ENCODE measurements at regions not wholly inside any gene's neighbourhood (a gene's known extent, or its start where the extent isn't known, plus 50 kb on each side); places are given as distances from the start of the nearest gene placed in this dataset.
"Not testable (repeated sequence)": the region's sequence is repeated elsewhere in the genome, so short reads cannot be mapped to it uniquely, and the experiment has no call there.

- no peaks in the 10 kb centered on the region for H3K4me1 ChIP-seq (ENCODE audit: control insufficient read depth, insufficient read depth, low read length, poor library complexity, severe bottlenecking)
- 85 to 100% methylated on average over 4 to 5 of the region's 9 CpGs for WGBS, 2 experiments (ENCODE audit: insufficient coverage in 2 of 2)
- H3K36me3 ChIP-seq (ENCODE audit: control insufficient read depth, insufficient read depth, low read length): no peaks in the 10 kb centered on the region
- H3K4me3 ChIP-seq (ENCODE audit: extremely low read depth, insufficient read depth, low read length, poor library complexity, severe bottlenecking): no peak overlapping the region
- no peaks in the 10 kb centered on the region for H3K9me3 ChIP-seq (ENCODE audit: control insufficient read depth, low read length)
- no peak overlapping the region for H3K27ac ChIP-seq (ENCODE audit: low read depth, low read length, severe bottlenecking)
Observed at GRCh38 chr3:6746443-6746842, 114.5 kb upstream of the GRM7 start.

- no peaks in the 10 kb centered on the region for H3K9me3 ChIP-seq (ENCODE audit: control insufficient read depth, low read length)
- WGBS, 2 experiments (ENCODE audit: insufficient coverage in 2 of 2): 97 to 100% methylated on average over 3 to 4 of the region's 4 CpGs
- H3K27ac ChIP-seq (ENCODE audit: low read depth, low read length, severe bottlenecking): no peak overlapping the region
- H3K4me3 ChIP-seq (ENCODE audit: extremely low read depth, insufficient read depth, low read length, poor library complexity, severe bottlenecking): no peak overlapping the region
- no peaks in the 10 kb centered on the region for H3K36me3 ChIP-seq (ENCODE audit: control insufficient read depth, insufficient read depth, low read length)
- H3K4me1 ChIP-seq (ENCODE audit: control insufficient read depth, insufficient read depth, low read length, poor library complexity, severe bottlenecking): no peaks in the 10 kb centered on the region
Observed at GRCh38 chr3:6747017-6747416, 113.9 kb upstream of the GRM7 start.

GRCh38 chr3:6750782-6751181, 110.1 kb upstream of the GRM7 start:
- H3K4me1 ChIP-seq (ENCODE audit: control insufficient read depth, insufficient read depth, low read length, poor library complexity, severe bottlenecking): no peaks in the 10 kb centered on the region
- no peak overlapping the region for H3K4me3 ChIP-seq (ENCODE audit: extremely low read depth, insufficient read depth, low read length, poor library complexity, severe bottlenecking)

GRCh38 chr3:6753536-6753935, 107.4 kb upstream of the GRM7 start:
- 90% methylated on average over 2 of the region's 2 CpGs; no CpG with 5 or more reads in 1 of the 2 experiments for WGBS, 2 experiments (ENCODE audit: insufficient coverage in 2 of 2)
- Histone ChIP-seq H3K27ac (ENCODE audit: low read depth, low read length, severe bottlenecking) (no peak overlapping the region), H3K4me1 (ENCODE audit: control insufficient read depth, insufficient read depth, low read length, poor library complexity, severe bottlenecking) (no peaks in the 10 kb centered on the region), H3K36me3 (ENCODE audit: control insufficient read depth, insufficient read depth, low read length) (no peaks in the 10 kb centered on the region), H3K4me3 (ENCODE audit: extremely low read depth, insufficient read depth, low read length, poor library complexity, severe bottlenecking) (no peak overlapping the region), H3K9me3 (ENCODE audit: control insufficient read depth, low read length) (no peaks in the 10 kb centered on the region)

More at GRCh38 chr3:6750782-6751181, 110.1 kb upstream of the GRM7 start:
- no peaks in the 10 kb centered on the region for H3K36me3 ChIP-seq (ENCODE audit: control insufficient read depth, insufficient read depth, low read length)
- no peak overlapping the region for H3K27ac ChIP-seq (ENCODE audit: low read depth, low read length, severe bottlenecking)
- H3K9me3 ChIP-seq (ENCODE audit: control insufficient read depth, low read length): no peaks in the 10 kb centered on the region

GRCh38 chr3:6769532-6770396, 91.2 kb upstream of the GRM7 start:
- WGBS, 2 experiments (ENCODE audit: insufficient coverage in 2 of 2): 80 to 82% methylated on average over 10 to 20 of the region's 32 CpGs
- not testable (repeated sequence) for H3K27ac ChIP-seq (ENCODE audit: low read depth, low read length, severe bottlenecking); H3K9me3 ChIP-seq (ENCODE audit: control insufficient read depth, low read length); H3K4me3 ChIP-seq (ENCODE audit: extremely low read depth, insufficient read depth, low read length, poor library complexity, severe bottlenecking); H3K4me1 ChIP-seq (ENCODE audit: control insufficient read depth, insufficient read depth, low read length, poor library complexity, severe bottlenecking); H3K36me3 ChIP-seq (ENCODE audit: control insufficient read depth, insufficient read depth, low read length)

GRCh38 chr3:6770397-6770690, 90.6 kb upstream of the GRM7 start:
- no peaks in the 10 kb centered on the region for H3K36me3 ChIP-seq (ENCODE audit: control insufficient read depth, insufficient read depth, low read length)
- no peaks in the 10 kb centered on the region for H3K4me1 ChIP-seq (ENCODE audit: control insufficient read depth, insufficient read depth, low read length, poor library complexity, severe bottlenecking)
- no peak overlapping the region for H3K27ac ChIP-seq (ENCODE audit: low read depth, low read length, severe bottlenecking)
- no peaks in the 10 kb centered on the region for H3K9me3 ChIP-seq (ENCODE audit: control insufficient read depth, low read length)
- no peak overlapping the region for H3K4me3 ChIP-seq (ENCODE audit: extremely low read depth, insufficient read depth, low read length, poor library complexity, severe bottlenecking)

GRCh38 chr3:6771171-6771570, 89.7 kb upstream of the GRM7 start:
- Histone ChIP-seq H3K36me3 (ENCODE audit: control insufficient read depth, insufficient read depth, low read length) (no peaks in the 10 kb centered on the region), H3K27ac (ENCODE audit: low read depth, low read length, severe bottlenecking) (no peak overlapping the region), H3K4me3 (ENCODE audit: extremely low read depth, insufficient read depth, low read length, poor library complexity, severe bottlenecking) (no peak overlapping the region), H3K4me1 (ENCODE audit: control insufficient read depth, insufficient read depth, low read length, poor library complexity, severe bottlenecking) (no peaks in the 10 kb centered on the region), H3K9me3 (ENCODE audit: control insufficient read depth, low read length) (no peaks in the 10 kb centered on the region)
- 67 to 71% methylated on average over 1 of the region's 5 CpGs for WGBS, 2 experiments (ENCODE audit: insufficient coverage in 2 of 2)

GRCh38 chr3:6779140-6779539, 81.8 kb upstream of the GRM7 start:
- no peaks in the 10 kb centered on the region for H3K36me3 ChIP-seq (ENCODE audit: control insufficient read depth, insufficient read depth, low read length)
- 84 to 89% methylated on average over 5 of the region's 6 CpGs for WGBS, 2 experiments (ENCODE audit: insufficient coverage in 2 of 2)

GRCh38 chr3:6781092-6781491, 79.8 kb upstream of the GRM7 start:
- no peaks in the 10 kb centered on the region for H3K9me3 ChIP-seq (ENCODE audit: control insufficient read depth, low read length)
- no peak overlapping the region for H3K27ac ChIP-seq (ENCODE audit: low read depth, low read length, severe bottlenecking)
- 86 to 100% methylated on average over 1 of the region's 3 CpGs for WGBS, 2 experiments (ENCODE audit: insufficient coverage in 2 of 2)
- H3K4me1 ChIP-seq (ENCODE audit: control insufficient read depth, insufficient read depth, low read length, poor library complexity, severe bottlenecking): no peaks in the 10 kb centered on the region
- H3K36me3 ChIP-seq (ENCODE audit: control insufficient read depth, insufficient read depth, low read length): no peaks in the 10 kb centered on the region
- H3K4me3 ChIP-seq (ENCODE audit: extremely low read depth, insufficient read depth, low read length, poor library complexity, severe bottlenecking): no peak overlapping the region

More at GRCh38 chr3:6779140-6779539, 81.8 kb upstream of the GRM7 start:
- no peak overlapping the region for H3K27ac ChIP-seq (ENCODE audit: low read depth, low read length, severe bottlenecking)
- H3K4me3 ChIP-seq (ENCODE audit: extremely low read depth, insufficient read depth, low read length, poor library complexity, severe bottlenecking): no peak overlapping the region
- no peaks in the 10 kb centered on the region for H3K9me3 ChIP-seq (ENCODE audit: control insufficient read depth, low read length)
- no peaks in the 10 kb centered on the region for H3K4me1 ChIP-seq (ENCODE audit: control insufficient read depth, insufficient read depth, low read length, poor library complexity, severe bottlenecking)

- Histone ChIP-seq H3K4me3 (ENCODE audit: extremely low read depth, insufficient read depth, low read length, poor library complexity, severe bottlenecking) (no peak overlapping the region), H3K9me3 (ENCODE audit: control insufficient read depth, low read length) (no peaks in the 10 kb centered on the region), H3K27ac (ENCODE audit: low read depth, low read length, severe bottlenecking) (no peak overlapping the region), H3K36me3 (ENCODE audit: control insufficient read depth, insufficient read depth, low read length) (no peaks in the 10 kb centered on the region), H3K4me1 (ENCODE audit: control insufficient read depth, insufficient read depth, low read length, poor library complexity, severe bottlenecking) (no peaks in the 10 kb centered on the region)
- WGBS, 2 experiments (ENCODE audit: insufficient coverage in 2 of 2): 100% methylated on average over 1 of the region's 2 CpGs; no CpG with 5 or more reads in 1 of the 2 experiments
Observed at GRCh38 chr3:6785726-6786125, 75.2 kb upstream of the GRM7 start.

GRCh38 chr3:6791161-6791560, 69.8 kb upstream of the GRM7 start:
- Histone ChIP-seq H3K4me1 (ENCODE audit: control insufficient read depth, insufficient read depth, low read length, poor library complexity, severe bottlenecking) (no peaks in the 10 kb centered on the region), H3K36me3 (ENCODE audit: control insufficient read depth, insufficient read depth, low read length) (no peaks in the 10 kb centered on the region), H3K4me3 (ENCODE audit: extremely low read depth, insufficient read depth, low read length, poor library complexity, severe bottlenecking) (no peak overlapping the region), H3K9me3 (ENCODE audit: control insufficient read depth, low read length) (no peaks in the 10 kb centered on the region), H3K27ac (ENCODE audit: low read depth, low read length, severe bottlenecking) (no peak overlapping the region)
- WGBS, 2 experiments (ENCODE audit: insufficient coverage in 2 of 2): no CpG with 5 or more reads among the region's 2 CpGs

Data from mesodermal cell (in vitro differentiated cells).